HAP-1 (cell line): ENCODE measurements at regions not wholly inside any gene's neighbourhood (a gene's known extent, or its start where the extent isn't known, plus 50 kb on each side); places are given as distances from the start of the nearest gene placed in this dataset.

Experiments used
- DNase-seq, 2 experiments: peaks; one replicate each; pipeline ENCODE4 v3.0.0-alpha.2; 2016 to 2020; ENCODE audit warnings: low spot score in 2 of 2
- H3K27me3 ChIP-seq: fragments of 250-450 bp; sonication (Bioruptor Pico); 2 replicates; pipeline ENCODE4 v1.5.1; 2020; ENCODE audit warnings: low read depth, mild to moderate bottlenecking, moderate library complexity
- H3K36me3 ChIP-seq: fragments of 250-450 bp; sonication (Bioruptor Pico); replicated peaks from 2 replicates; pipeline ENCODE4 v1.5.1; 2020; ENCODE audit warnings: mild to moderate bottlenecking
- H3K4me1 ChIP-seq: fragments of 250-450 bp; sonication (Bioruptor Pico); 2 replicates; pipeline ENCODE4 v1.5.1; 2020; ENCODE audit warnings: mild to moderate bottlenecking
- H3K4me3 ChIP-seq: fragments of 250-450 bp; sonication (Bioruptor Pico); 2 replicates; pipeline ENCODE4 v1.5.1; 2020; ENCODE audit warnings: mild to moderate bottlenecking, moderate library complexity
- H3K9me3 ChIP-seq: fragments of 250-450 bp; sonication (Bioruptor Pico); 2 replicates; pipeline ENCODE4 v1.5.1; 2020; ENCODE audit warnings: mild to moderate bottlenecking, moderate library complexity
- in situ Hi-C: fragments of 300-500 bp; cut with MboI; formaldehyde crosslinking; loops from 3 replicates; pipeline ENCODE4 v1.14.3; 2020; ENCODE audit warnings: low sequenced_read_pairs, inconsistent platforms, mixed read lengths

GRCh38 chr18:30730915-30731314, 311.6 kb downstream of the DSC3 start:
- Histone ChIP-seq H3K4me1 (peaks cover 6% of the 10 kb centered on the region), H3K4me3 (no peak overlapping the region), H3K36me3 (no peaks in the 10 kb centered on the region), H3K27me3 (no peaks in the 10 kb centered on the region), H3K9me3 (no peaks in the 10 kb centered on the region)
- DNase-seq: no peak
- in situ Hi-C loops: no loop called here

GRCh38 chr18:30727849-30728248, 314.7 kb downstream of the DSC3 start:
- Histone ChIP-seq H3K9me3 (no peaks in the 10 kb centered on the region), H3K27me3 (no peaks in the 10 kb centered on the region), H3K4me3 (no peak overlapping the region), H3K36me3 (no peaks in the 10 kb centered on the region), H3K4me1 (peaks cover 21% of the 10 kb centered on the region)
- in situ Hi-C loops: no loop called here
- DNase-seq: no peak

GRCh38 chr18:30713299-30713698, 329.2 kb downstream of the DSC3 start:
- in situ Hi-C loops: no loop called here
- Histone ChIP-seq H3K9me3 (no peaks in the 10 kb centered on the region), H3K4me3 (no peak overlapping the region), H3K27me3 (no peaks in the 10 kb centered on the region), H3K36me3 (no peaks in the 10 kb centered on the region), H3K4me1 (no peaks in the 10 kb centered on the region)
- DNase-seq: no peak

- in situ Hi-C loops: no loop called here
- H3K4me1 ChIP-seq: no peaks in the 10 kb centered on the region
- no peak for DNase-seq
- no peak overlapping the region for H3K4me3 ChIP-seq
- H3K27me3 ChIP-seq: no peaks in the 10 kb centered on the region
- H3K36me3 ChIP-seq: no peaks in the 10 kb centered on the region
- no peaks in the 10 kb centered on the region for H3K9me3 ChIP-seq
Measured at GRCh38 chr18:30712383-30712782, 330.2 kb downstream of the DSC3 start.

- no peaks in the 10 kb centered on the region for H3K4me1 ChIP-seq
- no peak overlapping the region for H3K4me3 ChIP-seq
- in situ Hi-C loops: no loop called here
- no peaks in the 10 kb centered on the region for H3K27me3 ChIP-seq
- no peaks in the 10 kb centered on the region for H3K9me3 ChIP-seq
- no peaks in the 10 kb centered on the region for H3K36me3 ChIP-seq
- no peak for DNase-seq
Measured at GRCh38 chr18:30709595-30709994, 332.9 kb downstream of the DSC3 start.

GRCh38 chr18:30705943-30706342, 336.6 kb downstream of the DSC3 start:
- Histone ChIP-seq H3K4me1 (no peaks in the 10 kb centered on the region), H3K27me3 (no peaks in the 10 kb centered on the region), H3K9me3 (no peaks in the 10 kb centered on the region), H3K36me3 (no peaks in the 10 kb centered on the region), H3K4me3 (no peak overlapping the region)
- in situ Hi-C loops: no loop called here
- DNase-seq: no peak

- Histone ChIP-seq H3K4me3 (no peak overlapping the region), H3K36me3 (no peaks in the 10 kb centered on the region), H3K27me3 (no peaks in the 10 kb centered on the region), H3K4me1 (peaks cover 9% of the 10 kb centered on the region), H3K9me3 (no peaks in the 10 kb centered on the region)
- DNase-seq: no peak
- in situ Hi-C loops: no loop called here
Measured at GRCh38 chr18:30698571-30698970, 344.0 kb downstream of the DSC3 start.

- H3K27me3 ChIP-seq: no peaks in the 10 kb centered on the region
- no peaks in the 10 kb centered on the region for H3K36me3 ChIP-seq
- no peak overlapping the region for H3K4me3 ChIP-seq
- in situ Hi-C loops: no loop called here
- H3K9me3 ChIP-seq: no peaks in the 10 kb centered on the region
- DNase-seq: no peak
- H3K4me1 ChIP-seq: peaks cover 11% of the 10 kb centered on the region
Measured at GRCh38 chr18:30696201-30696600, 346.3 kb downstream of the DSC3 start.

- Histone ChIP-seq H3K27me3 (no peaks in the 10 kb centered on the region), H3K36me3 (no peaks in the 10 kb centered on the region), H3K9me3 (no peaks in the 10 kb centered on the region), H3K4me3 (no peak overlapping the region), H3K4me1 (peaks cover 11% of the 10 kb centered on the region)
- in situ Hi-C loops: no loop called here
- no peak for DNase-seq
Measured at GRCh38 chr18:30694773-30695172, 347.8 kb downstream of the DSC3 start.

GRCh38 chr18:30689216-30689615, 353.3 kb downstream of the DSC3 start:
- in situ Hi-C loops: no loop called here
- Histone ChIP-seq H3K36me3 (no peaks in the 10 kb centered on the region), H3K4me1 (peaks cover 14% of the 10 kb centered on the region), H3K4me3 (no peak overlapping the region), H3K27me3 (no peaks in the 10 kb centered on the region), H3K9me3 (no peaks in the 10 kb centered on the region)
- DNase-seq: no peak

GRCh38 chr18:30687501-30687900, 355.0 kb downstream of the DSC3 start:
- DNase-seq: no peak

GRCh38 chr18:30684825-30685481, 357.6 kb downstream of the DSC3 start:
- no peak overlapping the region for H3K4me3 ChIP-seq
- H3K4me1 ChIP-seq: peaks cover 12% of the 10 kb centered on the region
- H3K9me3 ChIP-seq: no peaks in the 10 kb centered on the region
- DNase-seq: peak; percentile 37 to 47
- no peaks in the 10 kb centered on the region for H3K27me3 ChIP-seq
- in situ Hi-C loops: no loop called here
- H3K36me3 ChIP-seq: no peaks in the 10 kb centered on the region

More at GRCh38 chr18:30687501-30687900, 355.0 kb downstream of the DSC3 start:
- H3K4me3 ChIP-seq: no peak overlapping the region
- H3K36me3 ChIP-seq: no peaks in the 10 kb centered on the region
- H3K27me3 ChIP-seq: no peaks in the 10 kb centered on the region
- in situ Hi-C loops: no loop called here
- no peaks in the 10 kb centered on the region for H3K9me3 ChIP-seq
- H3K4me1 ChIP-seq: peaks cover 12% of the 10 kb centered on the region

- Histone ChIP-seq H3K4me1 (peaks cover 12% of the 10 kb centered on the region), H3K4me3 (no peak overlapping the region), H3K9me3 (no peaks in the 10 kb centered on the region), H3K27me3 (no peaks in the 10 kb centered on the region), H3K36me3 (no peaks in the 10 kb centered on the region)
- in situ Hi-C loops: no loop called here
- DNase-seq: no peak
Measured at GRCh38 chr18:30683836-30684235, 358.7 kb downstream of the DSC3 start.

- H3K27me3 ChIP-seq: no peaks in the 10 kb centered on the region
- no peaks in the 10 kb centered on the region for H3K9me3 ChIP-seq
- peaks cover 12% of the 10 kb centered on the region for H3K4me1 ChIP-seq
- H3K4me3 ChIP-seq: no peak overlapping the region
- in situ Hi-C loops: no loop called here
- H3K36me3 ChIP-seq: no peaks in the 10 kb centered on the region
- DNase-seq: peak in 1 of 2 experiments; percentile 22
Measured at GRCh38 chr18:30682672-30683071, 359.9 kb downstream of the DSC3 start.
